ENCODE measurements at regions not wholly inside any gene's neighbourhood (a gene's known extent, or its start where the extent isn't known, plus 50 kb on each side); places are given as distances from the start of the nearest gene placed in this dataset.

- Histone ChIP-seq H3K9me3 (ENCODE audit: control insufficient read depth in 3 of 3, low read length in 3 of 3) (peaks cover 0 to 5% (median 0%) of the 10 kb centered on the region in 3 donors), H3K36me3 (ENCODE audit: control insufficient read depth in 3 of 3, insufficient read depth in 3 of 3, low read length in 3 of 3) (no peaks in the 10 kb centered on the region), H3K27ac (ENCODE audit: low read depth, low read length) (no peak overlapping the region), H3K27me3 (ENCODE audit: control insufficient read depth in 3 of 3, insufficient read depth in 3 of 3, low read length in 3 of 3) (no peaks in the 10 kb centered on the region), H3K4me3 (ENCODE audit: low read length in 3 of 3) (no peak overlapping the region), H3K9ac (ENCODE audit: low read depth in 1 of 3, low read length in 3 of 3) (no peak overlapping the region), H3K4me1 (ENCODE audit: control insufficient read depth in 3 of 3, insufficient read depth in 3 of 3, low read length in 3 of 3) (peaks cover 0 to 6% (median 0%) of the 10 kb centered on the region in 3 donors)
These were observed 74.4 kb upstream of the UGP2 start for GRCh38 chr2:63767307-63767706.

GRCh38 chr2:63768051-63768450, 73.6 kb upstream of the UGP2 start:
- H3K36me3 ChIP-seq (ENCODE audit: control insufficient read depth in 3 of 3, insufficient read depth in 3 of 3, low read length in 3 of 3): no peaks in the 10 kb centered on the region
- no peak overlapping the region for H3K4me3 ChIP-seq (ENCODE audit: low read length in 3 of 3)
- no peak overlapping the region for H3K27ac ChIP-seq (ENCODE audit: low read depth, low read length)
- H3K9me3 ChIP-seq (ENCODE audit: control insufficient read depth in 3 of 3, low read length in 3 of 3): peaks cover 0 to 5% (median 0%) of the 10 kb centered on the region in 3 donors
- peaks cover 0 to 6% (median 0%) of the 10 kb centered on the region in 3 donors for H3K4me1 ChIP-seq (ENCODE audit: control insufficient read depth in 3 of 3, insufficient read depth in 3 of 3, low read length in 3 of 3)
- no peak overlapping the region for H3K9ac ChIP-seq (ENCODE audit: low read depth in 1 of 3, low read length in 3 of 3)
- H3K27me3 ChIP-seq (ENCODE audit: control insufficient read depth in 3 of 3, insufficient read depth in 3 of 3, low read length in 3 of 3): no peaks in the 10 kb centered on the region

GRCh38 chr2:63769915-63770314, 71.8 kb upstream of the UGP2 start:
- peaks cover 0 to 5% (median 0%) of the 10 kb centered on the region in 3 donors for H3K9me3 ChIP-seq (ENCODE audit: control insufficient read depth in 3 of 3, low read length in 3 of 3)
- H3K27ac ChIP-seq (ENCODE audit: low read depth, low read length): no peak overlapping the region
- H3K27me3 ChIP-seq (ENCODE audit: control insufficient read depth in 3 of 3, insufficient read depth in 3 of 3, low read length in 3 of 3): no peaks in the 10 kb centered on the region
- H3K4me3 ChIP-seq (ENCODE audit: low read length in 3 of 3): no peak overlapping the region
- H3K9ac ChIP-seq (ENCODE audit: low read depth in 1 of 3, low read length in 3 of 3): no peak overlapping the region
- no peaks in the 10 kb centered on the region for H3K4me1 ChIP-seq (ENCODE audit: control insufficient read depth in 3 of 3, insufficient read depth in 3 of 3, low read length in 3 of 3)
- no peaks in the 10 kb centered on the region for H3K36me3 ChIP-seq (ENCODE audit: control insufficient read depth in 3 of 3, insufficient read depth in 3 of 3, low read length in 3 of 3)

- no peaks in the 10 kb centered on the region for H3K36me3 ChIP-seq (ENCODE audit: control insufficient read depth in 3 of 3, insufficient read depth in 3 of 3, low read length in 3 of 3)
- no peaks in the 10 kb centered on the region for H3K27me3 ChIP-seq (ENCODE audit: control insufficient read depth in 3 of 3, insufficient read depth in 3 of 3, low read length in 3 of 3)
- peaks cover 0 to 5% (median 0%) of the 10 kb centered on the region in 3 donors for H3K9me3 ChIP-seq (ENCODE audit: control insufficient read depth in 3 of 3, low read length in 3 of 3)
- H3K4me3 ChIP-seq (ENCODE audit: low read length in 3 of 3): no peak overlapping the region
- no peaks in the 10 kb centered on the region for H3K4me1 ChIP-seq (ENCODE audit: control insufficient read depth in 3 of 3, insufficient read depth in 3 of 3, low read length in 3 of 3)
- H3K9ac ChIP-seq (ENCODE audit: low read depth in 1 of 3, low read length in 3 of 3): no peak overlapping the region
- no peak overlapping the region for H3K27ac ChIP-seq (ENCODE audit: low read depth, low read length)
These were observed 69.6 kb upstream of the UGP2 start for GRCh38 chr2:63772061-63772460.

GRCh38 chr2:63775191-63775590, 66.5 kb upstream of the UGP2 start:
- no peak overlapping the region for H3K27ac ChIP-seq (ENCODE audit: low read depth, low read length)
- no peak overlapping the region for H3K9ac ChIP-seq (ENCODE audit: low read depth in 1 of 3, low read length in 3 of 3)
- H3K4me3 ChIP-seq (ENCODE audit: low read length in 3 of 3): no peak overlapping the region
- H3K36me3 ChIP-seq (ENCODE audit: control insufficient read depth in 3 of 3, insufficient read depth in 3 of 3, low read length in 3 of 3): no peaks in the 10 kb centered on the region
- no peaks in the 10 kb centered on the region for H3K27me3 ChIP-seq (ENCODE audit: control insufficient read depth in 3 of 3, insufficient read depth in 3 of 3, low read length in 3 of 3)
- H3K9me3 ChIP-seq (ENCODE audit: control insufficient read depth in 3 of 3, low read length in 3 of 3): no peaks in the 10 kb centered on the region
- H3K4me1 ChIP-seq (ENCODE audit: control insufficient read depth in 3 of 3, insufficient read depth in 3 of 3, low read length in 3 of 3): peaks cover 2 to 4% (median 2%) of the 10 kb centered on the region in 3 donors

- no peaks in the 10 kb centered on the region for H3K36me3 ChIP-seq (ENCODE audit: control insufficient read depth in 3 of 3, insufficient read depth in 3 of 3, low read length in 3 of 3)
- H3K27ac ChIP-seq (ENCODE audit: low read depth, low read length): no peak overlapping the region
- H3K4me3 ChIP-seq (ENCODE audit: low read length in 3 of 3): no peak overlapping the region
- peaks cover 4 to 10% (median 5%) of the 10 kb centered on the region in 3 donors for H3K4me1 ChIP-seq (ENCODE audit: control insufficient read depth in 3 of 3, insufficient read depth in 3 of 3, low read length in 3 of 3)
- no peak overlapping the region for H3K9ac ChIP-seq (ENCODE audit: low read depth in 1 of 3, low read length in 3 of 3)
- H3K9me3 ChIP-seq (ENCODE audit: control insufficient read depth in 3 of 3, low read length in 3 of 3): no peaks in the 10 kb centered on the region
- H3K27me3 ChIP-seq (ENCODE audit: control insufficient read depth in 3 of 3, insufficient read depth in 3 of 3, low read length in 3 of 3): no peaks in the 10 kb centered on the region
These were observed 65.3 kb upstream of the UGP2 start for GRCh38 chr2:63776382-63776781.

- H3K4me1 ChIP-seq (ENCODE audit: control insufficient read depth in 3 of 3, insufficient read depth in 3 of 3, low read length in 3 of 3): peaks cover 4 to 10% (median 5%) of the 10 kb centered on the region in 3 donors
- H3K9me3 ChIP-seq (ENCODE audit: control insufficient read depth in 3 of 3, low read length in 3 of 3): no peaks in the 10 kb centered on the region
- no peaks in the 10 kb centered on the region for H3K27me3 ChIP-seq (ENCODE audit: control insufficient read depth in 3 of 3, insufficient read depth in 3 of 3, low read length in 3 of 3)
- no peak overlapping the region for H3K4me3 ChIP-seq (ENCODE audit: low read length in 3 of 3)
- no peak overlapping the region for H3K27ac ChIP-seq (ENCODE audit: low read depth, low read length)
- no peaks in the 10 kb centered on the region for H3K36me3 ChIP-seq (ENCODE audit: control insufficient read depth in 3 of 3, insufficient read depth in 3 of 3, low read length in 3 of 3)
- H3K9ac ChIP-seq (ENCODE audit: low read depth in 1 of 3, low read length in 3 of 3): no peak overlapping the region
These were observed 63.9 kb upstream of the UGP2 start for GRCh38 chr2:63777816-63778215.

GRCh38 chr2:63778391-63778790, 63.3 kb upstream of the UGP2 start:
- Histone ChIP-seq H3K36me3 (ENCODE audit: control insufficient read depth in 3 of 3, insufficient read depth in 3 of 3, low read length in 3 of 3) (no peaks in the 10 kb centered on the region), H3K9me3 (ENCODE audit: control insufficient read depth in 3 of 3, low read length in 3 of 3) (no peaks in the 10 kb centered on the region), H3K9ac (ENCODE audit: low read depth in 1 of 3, low read length in 3 of 3) (no peak overlapping the region), H3K27me3 (ENCODE audit: control insufficient read depth in 3 of 3, insufficient read depth in 3 of 3, low read length in 3 of 3) (no peaks in the 10 kb centered on the region), H3K27ac (ENCODE audit: low read depth, low read length) (no peak overlapping the region), H3K4me1 (ENCODE audit: control insufficient read depth in 3 of 3, insufficient read depth in 3 of 3, low read length in 3 of 3) (peaks cover 4 to 10% (median 5%) of the 10 kb centered on the region in 3 donors), H3K4me3 (ENCODE audit: low read length in 3 of 3) (no peak overlapping the region)

- Histone ChIP-seq H3K4me1 (ENCODE audit: control insufficient read depth in 3 of 3, insufficient read depth in 3 of 3, low read length in 3 of 3) (peaks cover 4 to 10% (median 5%) of the 10 kb centered on the region in 3 donors), H3K9me3 (ENCODE audit: control insufficient read depth in 3 of 3, low read length in 3 of 3) (no peaks in the 10 kb centered on the region), H3K4me3 (ENCODE audit: low read length in 3 of 3) (no peak overlapping the region), H3K27ac (ENCODE audit: low read depth, low read length) (no peak overlapping the region), H3K27me3 (ENCODE audit: control insufficient read depth in 3 of 3, insufficient read depth in 3 of 3, low read length in 3 of 3) (no peaks in the 10 kb centered on the region), H3K9ac (ENCODE audit: low read depth in 1 of 3, low read length in 3 of 3) (no peak overlapping the region), H3K36me3 (ENCODE audit: control insufficient read depth in 3 of 3, insufficient read depth in 3 of 3, low read length in 3 of 3) (no peaks in the 10 kb centered on the region)
These were observed 61.1 kb upstream of the UGP2 start for GRCh38 chr2:63780518-63781155.

- no peaks in the 10 kb centered on the region for H3K9me3 ChIP-seq (ENCODE audit: control insufficient read depth in 3 of 3, low read length in 3 of 3)
- no peak overlapping the region for H3K9ac ChIP-seq (ENCODE audit: low read depth in 1 of 3, low read length in 3 of 3)
- H3K36me3 ChIP-seq (ENCODE audit: control insufficient read depth in 3 of 3, insufficient read depth in 3 of 3, low read length in 3 of 3): no peaks in the 10 kb centered on the region
- H3K4me1 ChIP-seq (ENCODE audit: control insufficient read depth in 3 of 3, insufficient read depth in 3 of 3, low read length in 3 of 3): peaks cover 4 to 10% (median 5%) of the 10 kb centered on the region in 3 donors
- no peaks in the 10 kb centered on the region for H3K27me3 ChIP-seq (ENCODE audit: control insufficient read depth in 3 of 3, insufficient read depth in 3 of 3, low read length in 3 of 3)
- H3K4me3 ChIP-seq (ENCODE audit: low read length in 3 of 3): no peak overlapping the region
- H3K27ac ChIP-seq (ENCODE audit: low read depth, low read length): no peak overlapping the region
These were observed 57.2 kb upstream of the UGP2 start for GRCh38 chr2:63784461-63784860.

All from skeletal muscle tissue (tissue), 3 donors.